ENCODE measurements at regions not wholly inside any gene's neighbourhood (a gene's known extent, or its start where the extent isn't known, plus 50 kb on each side); places are given as distances from the start of the nearest gene placed in this dataset.

DNA sequence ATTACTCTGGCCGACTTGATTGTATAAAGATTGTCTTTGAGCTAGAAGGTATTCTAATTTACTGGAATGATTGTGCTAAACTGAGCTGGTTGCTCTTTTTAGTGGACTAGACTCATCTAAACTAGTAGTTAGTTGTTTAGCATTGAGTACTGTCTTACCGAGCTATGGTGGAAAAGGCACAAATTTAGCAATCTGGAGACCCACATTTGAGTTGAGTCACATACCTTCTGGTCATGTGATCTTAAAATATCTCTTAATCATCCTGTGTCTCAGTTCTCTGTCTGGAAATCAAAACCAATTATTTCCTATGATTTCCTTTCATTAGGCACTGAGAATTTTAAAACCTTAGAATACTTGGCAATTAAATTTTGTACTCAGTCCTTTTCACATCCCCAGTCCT is 349.5 kb downstream of the IRS2 start:
- DNase-seq (ENCODE audit: low read depth): no peak

DNA sequence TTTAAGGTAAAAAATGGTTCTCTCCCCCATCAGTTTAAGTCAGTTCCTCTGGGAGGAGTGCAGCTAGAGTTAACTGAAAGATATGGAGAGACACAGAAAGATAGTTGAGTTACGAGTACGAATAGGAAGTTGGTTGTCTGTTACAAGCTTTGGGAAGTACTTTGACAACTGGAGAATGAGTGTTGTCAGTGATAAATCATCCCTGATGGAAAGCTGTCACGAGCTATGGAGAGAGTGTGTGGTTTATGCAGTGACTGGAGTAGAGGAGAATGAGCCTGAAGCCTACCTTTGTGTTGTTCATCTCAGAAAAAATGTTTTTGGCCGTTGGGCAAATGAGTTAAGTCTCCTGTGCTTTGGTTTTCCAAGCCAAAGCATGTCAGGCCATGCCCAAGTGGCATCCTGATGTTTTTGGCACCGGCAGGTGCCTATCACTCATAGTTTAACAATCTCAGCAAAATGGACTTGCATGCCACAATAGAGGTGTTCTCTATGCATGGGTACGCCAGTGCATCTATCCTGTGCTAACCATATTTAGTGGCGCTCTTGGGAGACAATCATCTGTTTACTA is 350.2 kb downstream of the IRS2 start:
- DNase-seq (ENCODE audit: low read depth): no peak

GRCh38 chr13:109431217-109431616 is 355.2 kb downstream of the IRS2 start:
- DNase-seq (ENCODE audit: low read depth): no peak

DNA sequence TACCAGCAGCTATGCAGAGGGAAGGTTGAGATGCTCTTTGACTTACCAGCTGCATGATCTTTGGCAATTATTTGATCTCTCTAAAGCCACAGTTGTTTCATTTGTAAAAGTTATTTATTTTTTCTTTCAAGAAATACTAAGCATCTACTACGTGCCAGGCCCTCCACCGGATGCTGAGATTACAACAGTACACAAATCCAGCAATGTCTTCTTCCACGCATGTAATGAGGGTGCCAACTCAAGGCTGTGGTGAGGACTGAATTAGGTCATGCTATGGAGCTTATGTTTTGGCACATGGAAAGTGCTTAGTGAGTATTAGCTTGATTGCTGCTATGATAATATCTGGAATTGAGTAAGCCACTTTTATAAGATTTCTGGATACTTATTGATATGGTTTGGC is 358.2 kb downstream of the IRS2 start:
- DNase-seq (ENCODE audit: low read depth): no peak

DNA sequence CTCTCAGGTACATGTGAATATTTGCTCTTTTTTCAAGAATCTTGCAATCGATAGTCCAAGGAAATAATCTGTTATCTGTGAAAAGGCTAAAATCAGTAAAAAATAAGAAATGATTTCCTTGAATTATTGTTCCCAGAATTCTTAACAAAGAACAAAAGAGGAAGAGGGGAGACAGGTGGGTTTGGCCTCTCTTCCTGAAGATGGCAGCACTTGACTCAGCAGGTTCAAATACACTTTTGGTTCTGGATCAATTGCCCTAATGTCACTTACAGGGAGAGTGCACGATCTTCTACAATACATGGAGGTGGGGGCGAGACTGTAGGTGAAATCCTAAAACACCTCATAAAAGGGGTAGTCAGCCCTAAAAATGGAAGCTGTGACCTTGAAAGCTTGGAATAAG is 358.7 kb downstream of the IRS2 start:
- no peak for DNase-seq (ENCODE audit: low read depth)

- no peak for DNase-seq (ENCODE audit: low read depth)
Measured at GRCh38 chr13:109427148-109427547, 359.2 kb downstream of the IRS2 start.

DNA sequence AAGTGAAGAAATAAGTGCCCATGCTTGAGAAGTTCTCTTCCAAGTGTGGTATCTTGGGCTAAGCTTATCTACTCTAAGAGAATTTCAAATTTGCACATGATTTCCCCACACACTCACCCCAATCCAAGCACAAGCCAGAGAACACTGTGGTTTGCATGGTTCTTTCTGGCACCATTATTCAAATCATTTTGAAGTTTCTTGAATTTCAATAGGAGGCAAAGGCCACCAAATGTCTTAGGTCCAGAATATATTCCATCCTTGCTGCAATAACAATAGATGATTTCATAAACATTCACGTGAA is 359.7 kb downstream of the IRS2 start:
- no peak for DNase-seq (ENCODE audit: low read depth)

GRCh38 chr13:109425821-109426689 is 360.3 kb downstream of the IRS2 start:
- no peak for DNase-seq (ENCODE audit: low read depth)

DNA sequence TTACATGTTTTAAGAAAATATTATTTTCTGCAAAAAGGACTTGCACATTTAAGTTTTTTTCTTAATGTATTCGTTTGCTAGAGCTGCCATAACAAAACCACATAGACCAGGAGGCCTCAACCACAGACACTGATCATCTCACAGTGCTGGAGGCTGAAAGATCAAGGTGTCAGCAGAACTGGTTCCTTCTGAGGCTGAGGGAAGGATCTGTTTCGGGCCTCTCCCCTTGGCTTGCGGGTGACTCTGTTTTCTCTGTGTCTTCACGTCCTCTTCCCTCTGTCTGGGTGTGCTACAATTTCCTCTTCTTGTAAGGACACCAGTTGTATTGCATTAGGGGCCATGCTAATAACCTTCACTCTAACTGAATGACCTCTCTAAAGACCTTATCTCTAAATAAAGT is 364.2 kb downstream of the IRS2 start:
- DNase-seq (ENCODE audit: low read depth): no peak

DNA sequence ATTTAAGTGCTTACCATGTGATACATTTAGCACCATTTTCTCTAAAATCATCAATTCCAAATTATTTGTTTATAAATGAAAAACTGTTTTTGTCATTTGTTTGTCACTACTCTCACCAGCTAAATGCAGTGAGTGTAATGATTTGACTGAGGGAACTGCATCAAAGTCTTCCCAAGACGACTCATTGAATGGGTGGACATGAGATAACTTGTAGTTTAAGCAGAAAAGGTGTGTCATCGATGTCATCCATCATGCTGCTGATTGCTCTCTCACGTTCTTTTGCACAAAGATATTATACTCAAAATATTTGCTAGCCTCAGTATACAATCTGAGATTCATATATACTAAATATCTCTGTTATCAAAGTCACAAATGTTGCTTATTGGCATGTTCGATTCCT is 366.5 kb downstream of the IRS2 start:
- DNase-seq (ENCODE audit: low read depth): no peak

- DNase-seq (ENCODE audit: low read depth): no peak
Measured at GRCh38 chr13:109418111-109418510, 368.3 kb downstream of the IRS2 start.

DNA sequence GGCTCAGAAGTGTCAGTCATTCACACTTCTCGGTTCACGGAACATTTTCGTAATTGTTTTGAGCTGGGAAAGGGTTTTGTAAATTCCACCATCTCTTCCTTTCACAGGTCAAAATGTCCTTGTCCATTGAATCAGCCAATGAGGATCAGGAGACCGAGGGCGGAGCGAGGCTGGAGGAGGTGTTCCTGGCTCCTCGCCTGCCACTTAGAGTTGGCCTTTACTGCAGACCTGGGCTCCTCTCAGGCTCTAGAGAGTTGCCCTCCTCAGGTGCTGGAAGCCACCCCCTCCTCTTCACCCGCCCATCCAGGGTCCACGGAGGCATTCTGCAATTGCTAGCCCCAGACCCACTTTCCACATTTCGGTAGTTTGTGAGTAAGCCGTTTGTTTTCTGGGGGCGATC is 370.4 kb downstream of the IRS2 start:
- DNase-seq (ENCODE audit: low read depth): no peak

DNA sequence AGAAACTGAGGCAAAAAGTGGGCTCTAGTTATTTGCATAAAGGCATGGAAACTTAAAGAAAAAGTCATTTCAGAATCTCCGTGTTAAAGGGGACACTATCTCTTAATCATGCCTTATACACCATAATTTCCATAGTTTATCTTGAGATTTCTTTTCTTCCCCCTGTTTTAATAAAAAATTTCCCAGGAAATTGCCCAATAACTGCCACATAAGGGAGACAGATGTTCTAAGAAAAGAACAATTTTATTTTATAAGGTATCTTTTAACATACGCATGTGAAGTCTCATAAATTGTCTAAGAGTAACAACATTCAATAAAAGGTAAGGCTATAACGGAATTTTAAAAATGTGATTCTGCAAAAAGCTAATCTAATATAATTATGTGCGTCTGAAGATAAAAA is 371.3 kb downstream of the IRS2 start:
- no peak for DNase-seq (ENCODE audit: low read depth)

GRCh38 chr13:109412283-109412901 is 374.0 kb downstream of the IRS2 start:
- DNase-seq (ENCODE audit: low read depth): no peak

DNA sequence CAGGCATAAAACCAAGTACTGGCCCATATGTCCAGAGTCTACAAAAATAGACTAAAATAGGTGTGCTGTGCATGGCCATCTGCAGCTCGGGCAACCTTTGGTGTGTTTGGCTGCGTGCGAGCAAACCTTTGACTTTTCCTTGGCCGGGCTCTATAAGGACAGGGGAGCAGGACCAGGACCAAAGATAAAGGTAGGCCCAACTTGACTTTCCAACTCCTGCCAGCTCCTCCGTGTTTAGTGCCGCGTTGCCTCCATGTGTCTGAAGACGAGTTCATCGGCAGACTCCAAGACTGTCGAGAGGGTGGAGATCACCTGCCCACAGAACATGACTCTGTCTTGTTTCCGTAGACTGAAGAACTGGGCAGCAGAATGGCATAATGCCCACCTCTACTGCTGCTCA is 375.5 kb downstream of the IRS2 start:
- no peak for DNase-seq (ENCODE audit: low read depth)

DNA sequence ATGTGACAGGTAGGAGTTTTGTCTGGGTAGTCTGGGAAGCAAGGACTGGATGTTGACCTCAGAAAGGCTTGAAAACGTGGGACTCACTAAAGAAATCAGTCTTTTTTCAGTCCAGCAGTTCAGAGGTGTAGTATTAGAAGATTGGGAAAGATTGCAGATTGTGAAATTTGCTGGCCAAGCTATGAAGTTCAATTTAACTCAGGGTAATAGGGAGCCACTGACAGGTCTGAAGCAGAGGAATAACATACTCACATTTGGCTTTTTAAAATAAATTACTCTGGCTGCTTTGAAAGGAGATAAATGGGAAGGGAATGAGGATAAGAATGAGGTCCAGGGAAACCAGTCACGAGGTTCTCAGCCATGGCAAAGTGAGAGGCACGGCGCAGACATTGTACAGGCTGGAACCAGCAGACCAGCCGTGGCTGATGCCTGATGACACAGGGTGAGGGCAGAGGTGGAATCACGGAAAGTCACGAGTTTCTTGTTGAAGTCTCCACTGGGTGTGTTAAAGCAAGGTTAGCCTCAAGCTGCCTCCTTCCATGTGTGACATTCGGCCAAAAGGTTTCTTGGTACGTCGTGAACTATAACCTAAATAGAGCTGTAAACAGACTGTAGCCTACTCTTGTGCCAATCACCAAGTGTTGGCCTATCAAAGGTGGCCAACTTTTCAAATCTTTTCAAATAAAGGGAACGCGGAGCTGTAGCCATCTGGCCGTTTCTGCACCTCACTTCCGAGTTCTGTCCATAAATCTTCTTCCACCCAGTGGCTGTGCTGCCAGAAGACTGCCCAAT is 377.6 kb downstream of the IRS2 start:
- DNase-seq (ENCODE audit: low read depth): no peak

GRCh38 chr13:109406376-109406992 is 379.9 kb downstream of the IRS2 start:
- DNase-seq (ENCODE audit: low read depth): no peak

DNA sequence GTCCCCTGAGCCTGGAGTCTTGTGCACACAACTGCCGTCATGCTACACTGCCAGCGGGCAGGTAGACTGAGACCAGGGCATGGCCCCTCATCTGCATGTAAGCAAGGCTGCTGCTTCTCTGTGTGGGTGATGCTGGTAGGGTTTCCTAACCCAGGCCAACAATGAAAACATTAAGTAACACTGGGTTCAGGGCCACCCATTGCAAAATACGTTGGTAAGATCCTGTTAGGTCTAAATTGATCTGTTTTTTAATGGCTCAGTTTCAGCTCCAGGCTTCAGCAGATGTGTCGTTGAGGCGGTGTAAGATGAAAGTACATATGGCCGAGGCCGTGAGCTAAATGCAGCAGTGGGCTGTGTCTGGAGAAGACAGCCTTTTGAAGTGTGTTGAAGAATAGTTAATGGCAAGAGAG is 383.4 kb downstream of the IRS2 start:
- no peak for DNase-seq (ENCODE audit: low read depth)

DNA sequence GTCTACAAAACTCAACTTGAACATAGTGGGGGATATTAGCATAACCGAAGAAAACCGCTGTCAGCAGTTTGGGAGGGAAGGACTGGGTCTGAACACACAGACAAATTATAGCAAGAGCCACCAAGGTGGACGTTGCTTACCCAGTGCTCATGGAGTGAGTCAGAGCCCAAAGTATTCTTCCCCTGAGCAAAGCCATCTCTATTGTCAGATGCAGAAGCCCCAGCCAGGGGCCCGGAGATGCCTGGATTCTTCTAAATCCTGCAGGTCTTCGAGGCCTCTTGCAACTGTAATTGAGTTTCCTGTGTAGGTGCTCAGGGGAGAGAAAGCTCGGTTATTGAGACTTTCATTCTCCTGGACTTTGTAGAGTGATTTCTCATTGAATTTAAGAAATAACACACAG is 384.5 kb downstream of the IRS2 start:
- no peak for DNase-seq (ENCODE audit: low read depth)

- DNase-seq (ENCODE audit: low read depth): no peak
Measured at GRCh38 chr13:109401307-109401706, 385.1 kb downstream of the IRS2 start.

- DNase-seq (ENCODE audit: low read depth): no peak
Measured at GRCh38 chr13:109400624-109401257, 385.6 kb downstream of the IRS2 start.

- DNase-seq (ENCODE audit: low read depth): no peak
Measured at GRCh38 chr13:109400209-109400608, 386.2 kb downstream of the IRS2 start.

All from non-pigmented ciliary epithelial cell (primary cell).